ENCODE measurements at regions not wholly inside any gene's neighbourhood (a gene's known extent, or its start where the extent isn't known, plus 50 kb on each side); places are given as distances from the start of the nearest gene placed in this dataset.

- no peak for TF ChIP-seq CTCF (conservative IDR thresholded peaks at IDR 0.05 in 1 of 2, IDR thresholded peaks at IDR 0.05 in 1 of 2; ENCODE audit: extremely low read depth in 1 of 2, insufficient read depth in 1 of 2, low read depth in 1 of 2, low read length in 2 of 2)
- TF ChIP-seq EZH2 (IDR thresholded peaks at IDR 0.05; ENCODE audit: borderline replicate concordance, low read length) = no peak
These were observed 394.1 kb upstream of the MKI67 start for GRCh38 chr10:128520211-128520815.

Data from mammary epithelial cell (primary cell).